Adrenal gland (tissue), 9 donors: ENCODE measurements at regions not wholly inside any gene's neighbourhood (a gene's known extent, or its start where the extent isn't known, plus 50 kb on each side); places are given as distances from the start of the nearest gene placed in this dataset.

ENCODE experiments used
- DNase-seq, 7 donors: peaks; one replicate each; pipeline ENCODE4 v3.0.0-alpha.2; 2019 to 2020
- H3K27ac ChIP-seq, 5 donors: fragments of 200-600 bp; sonication (generic) in 4 of 5; 1 replicate in 3 of 5; 2 replicates in 2 of 5; pipeline versions ENCODE4 v1.5.1 to v1.8.0; 2016 to 2020; ENCODE audit warnings: mild to moderate bottlenecking in 1 of 5
- H3K27me3 ChIP-seq: fragments of 200-600 bp; 2 replicates; pipeline ENCODE4 v1.8.0; 2021
- H3K36me3 ChIP-seq, 2 donors: fragments of 200-600 bp; replicated peaks in 1 of 2; 1 replicate in 1 of 2; 2 replicates in 1 of 2; pipeline versions ENCODE4 v1.5.1 to v1.8.0; 2018 to 2022
- H3K4me1 ChIP-seq, 2 donors: fragments of 200-600 bp; replicated peaks in 1 of 2; 1 replicate in 1 of 2; 2 replicates in 1 of 2; pipeline versions ENCODE4 v1.5.1 to v1.8.0; 2018 to 2021
- H3K4me3 ChIP-seq, 4 donors: fragments of 200-600 bp; sonication (generic) in 3 of 4; one replicate each; pipeline ENCODE4 v1.5.1; 2016 to 2018
- H3K9me3 ChIP-seq, 3 donors: fragments of 200-600 bp; sonication (generic) in 1 of 3; replicated peaks in 1 of 3; 1 replicate in 2 of 3; 2 replicates in 1 of 3; pipeline versions ENCODE4 v1.5.1 to v1.8.0; 2016 to 2021
- POLR2A ChIP-seq, 2 donors: fragments of 450-650 bp; IDR thresholded peaks; one replicate each; pipeline ENCODE4 v1.6.1; 2017; ENCODE audit warnings: antibody characterized with exemption in 2 of 2, mild to moderate bottlenecking in 2 of 2, moderate library complexity in 1 of 2
- WGBS, 4 donors: extraction: QIAGEN DNeasy Blood & Tissue Kit in 2 of 4; methylation state at CpG; one replicate each; pipeline versions ENCODE4 v1.1.5 to v1.1.7; 2013 to 2017; 5-methylcytosine and 5-hydroxymethylcytosine counted together
- intact Hi-C, 2 donors: fragments of 100-400 bp; cut with DNase I; formaldehyde crosslinking; loops; one replicate each; pipeline versions ENCODE4 v1.14.1 to v1.15.0; 2022 to 2023
- TF ChIP-seq, protein P1 (sequence below), 6 experiments: fragments of 450-650 bp in 4 of 6; fragments of 200-600 bp in 2 of 6; sonication (generic) in 1 of 6; IDR thresholded peaks; 1 replicate in 5 of 6; 2 replicates in 1 of 6; pipeline versions ENCODE4 v1.5.1 to v1.8.0; 2016 to 2021; ENCODE audit warnings: antibody characterized with exemption in 6 of 6, mild to moderate bottlenecking in 2 of 6, moderate library complexity in 1 of 6
- donor health status: healthy with polysubstance abuse.
- donor health status: Bipolar disorder and iron deficiency.
- donor health status: DM: yes; HTN: yes; CAD: no.
- donor health status: DM: no; HTN: no; CAD: no.
- donor health status: DM: no; HTN: no; CAD: no.

- 31 to 39% (median 35%) methylated on average over 5 of the region's 5 CpGs for WGBS, 4 donors
- Histone ChIP-seq H3K36me3 (no peaks in the 10 kb centered on the region), H3K27me3 (no peaks in the 10 kb centered on the region), H3K4me3 (no peak overlapping the region), H3K27ac (peak overlapping the region; percentile 33 to 61 (median 51)), H3K9me3 (no peaks in the 10 kb centered on the region), H3K4me1 (peaks cover 9 to 14% of the 10 kb centered on the region in 2 donors)
- DNase-seq = no peak
- TF ChIP-seq POLR2A (IDR thresholded peaks at IDR 0.05) = no peak
- TF ChIP-seq, protein P1, sequence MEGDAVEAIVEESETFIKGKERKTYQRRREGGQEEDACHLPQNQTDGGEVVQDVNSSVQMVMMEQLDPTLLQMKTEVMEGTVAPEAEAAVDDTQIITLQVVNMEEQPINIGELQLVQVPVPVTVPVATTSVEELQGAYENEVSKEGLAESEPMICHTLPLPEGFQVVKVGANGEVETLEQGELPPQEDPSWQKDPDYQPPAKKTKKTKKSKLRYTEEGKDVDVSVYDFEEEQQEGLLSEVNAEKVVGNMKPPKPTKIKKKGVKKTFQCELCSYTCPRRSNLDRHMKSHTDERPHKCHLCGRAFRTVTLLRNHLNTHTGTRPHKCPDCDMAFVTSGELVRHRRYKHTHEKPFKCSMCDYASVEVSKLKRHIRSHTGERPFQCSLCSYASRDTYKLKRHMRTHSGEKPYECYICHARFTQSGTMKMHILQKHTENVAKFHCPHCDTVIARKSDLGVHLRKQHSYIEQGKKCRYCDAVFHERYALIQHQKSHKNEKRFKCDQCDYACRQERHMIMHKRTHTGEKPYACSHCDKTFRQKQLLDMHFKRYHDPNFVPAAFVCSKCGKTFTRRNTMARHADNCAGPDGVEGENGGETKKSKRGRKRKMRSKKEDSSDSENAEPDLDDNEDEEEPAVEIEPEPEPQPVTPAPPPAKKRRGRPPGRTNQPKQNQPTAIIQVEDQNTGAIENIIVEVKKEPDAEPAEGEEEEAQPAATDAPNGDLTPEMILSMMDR (IDR thresholded peaks at IDR 0.05) = no peak
- intact Hi-C loops = no loop called here
These were observed 118.3 kb upstream of the STARD13 start for GRCh38 chr13:33403807-33404362.

GRCh38 chr13:33405371-33405770, 119.8 kb upstream of the STARD13 start:
- Histone ChIP-seq H3K27ac (no peak overlapping the region), H3K9me3 (no peaks in the 10 kb centered on the region), H3K27me3 (no peaks in the 10 kb centered on the region), H3K4me3 (no peak overlapping the region), H3K36me3 (no peaks in the 10 kb centered on the region), H3K4me1 (peaks cover 9 to 14% of the 10 kb centered on the region in 2 donors)
- 82 to 94% (median 90%) methylated on average over 2 of the region's 2 CpGs for WGBS, 4 donors
- intact Hi-C loops = no loop called here
- no peak for TF ChIP-seq POLR2A (IDR thresholded peaks at IDR 0.05)
- TF ChIP-seq, protein P1 (IDR thresholded peaks at IDR 0.05) = no peak
- DNase-seq = no peak

DNA sequence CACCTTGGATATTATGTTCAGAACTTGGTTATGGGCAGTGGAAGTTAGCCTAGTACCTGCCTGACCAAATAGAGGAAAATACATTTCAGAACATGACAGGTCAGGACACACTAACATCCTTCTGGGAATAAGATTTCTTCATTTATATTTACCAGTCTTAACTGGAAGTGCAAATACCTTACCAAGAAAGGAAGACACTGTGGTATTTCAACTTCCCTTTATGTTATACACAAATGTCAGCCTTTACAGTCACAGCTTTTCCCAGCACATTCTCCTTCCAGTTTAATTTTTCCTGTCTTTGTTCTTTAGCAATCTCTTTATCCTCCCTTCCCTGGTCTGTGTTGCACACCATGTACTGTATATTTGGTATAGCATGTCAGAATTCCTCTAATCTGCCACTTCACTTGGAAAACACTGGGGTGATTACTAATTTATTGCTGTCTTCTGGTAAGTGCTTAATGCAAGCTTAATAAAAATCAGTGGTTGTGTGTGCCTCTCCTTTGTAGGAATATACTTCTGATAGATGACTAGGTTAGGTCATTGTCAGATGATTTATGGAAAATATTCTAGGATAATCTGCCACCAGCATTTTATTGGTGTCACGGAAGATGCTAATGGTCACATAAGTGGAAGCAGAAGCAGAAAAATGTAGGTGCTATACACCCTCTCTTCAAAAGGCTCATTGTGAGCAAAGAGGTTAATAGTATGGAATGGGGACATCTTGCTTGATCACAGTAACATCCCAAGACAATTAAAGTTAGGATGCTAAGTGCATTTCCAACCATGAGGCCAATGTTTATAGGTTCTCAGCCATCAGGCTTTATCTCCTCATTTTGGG, 124.3 kb upstream of the STARD13 start:
- WGBS, 4 donors = 94 to 100% (median 100%) methylated on average over 1 of the region's 1 CpG
- intact Hi-C loops = no loop called here
- TF ChIP-seq POLR2A (IDR thresholded peaks at IDR 0.05) = no peak
- TF ChIP-seq, protein P1 (IDR thresholded peaks at IDR 0.05) = no peak
- Histone ChIP-seq H3K4me3 (no peak overlapping the region), H3K27ac (no peak overlapping the region), H3K4me1 (no peaks in the 10 kb centered on the region), H3K27me3 (no peaks in the 10 kb centered on the region), H3K9me3 (no peaks in the 10 kb centered on the region), H3K36me3 (no peaks in the 10 kb centered on the region)
- no peak for DNase-seq

DNA sequence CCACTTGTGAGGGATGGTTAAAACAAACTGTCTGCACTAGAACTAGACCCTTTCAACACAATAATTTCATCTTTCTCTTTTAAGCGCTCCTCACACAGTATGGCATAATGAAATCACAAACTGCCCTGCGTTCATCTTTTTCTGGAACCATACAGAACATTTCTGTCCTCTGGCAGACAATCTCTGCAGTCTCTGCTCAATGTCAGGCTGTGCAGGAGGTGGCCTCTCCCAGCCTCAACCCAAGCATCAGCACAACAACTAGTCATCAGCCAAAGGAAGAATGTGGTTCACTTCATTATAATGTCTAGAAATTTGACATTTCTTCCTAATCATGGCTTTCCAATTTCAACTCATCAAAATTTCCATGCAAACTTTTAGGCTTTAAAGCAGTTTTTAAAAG, 125.1 kb upstream of the STARD13 start:
- no peak for DNase-seq
- H3K4me3 ChIP-seq = no peak overlapping the region
- no peaks in the 10 kb centered on the region for H3K36me3 ChIP-seq
- H3K9me3 ChIP-seq = no peaks in the 10 kb centered on the region
- WGBS, 4 donors = 76 to 94% (median 88%) methylated on average over 2 of the region's 2 CpGs
- no peaks in the 10 kb centered on the region for H3K4me1 ChIP-seq
- H3K27ac ChIP-seq = no peak overlapping the region
- TF ChIP-seq, protein P1 (IDR thresholded peaks at IDR 0.05) = no peak
- no peak for TF ChIP-seq POLR2A (IDR thresholded peaks at IDR 0.05)
- H3K27me3 ChIP-seq = no peaks in the 10 kb centered on the region
- intact Hi-C loops = no loop called here
